HepG2 (cell line): ENCODE measurements at regions not wholly inside any gene's neighbourhood (a gene's known extent, or its start where the extent isn't known, plus 50 kb on each side); places are given as distances from the start of the nearest gene placed in this dataset.

Experiments
- ATAC-seq: fragments of 200-7000 bp; cut with Tn5 transposase; 3 replicates; pipeline ENCODE4 v1.9.1; 2020; ENCODE audit warnings: mild to moderate bottlenecking, moderate library complexity
- BruUV-seq: library from RNA; stranded (reverse); fragments of 400-500 nt; replicated peaks from 2 replicates; lab custom pipeline; 2021; lab: Mats Ljungman, UMichigan
- CTCF ChIA-PET: fragments of 300-600 bp; formaldehyde crosslinking; extraction: SDS; loops from one replicate; lab custom pipeline; 2021; ENCODE audit warnings: low total read pairs, inconsistent platforms, low intra/inter-chr PET ratio; lab: Yijun Ruan, JAX
- POLR2A ChIA-PET: fragments of 350-600 bp; sonication (Branson Sonifier 250); formaldehyde crosslinking; loops from one replicate; lab custom pipeline; 2020; ENCODE audit warnings: antibody characterized with exemption, inconsistent platforms; lab: Yijun Ruan, JAX
- DNase-seq: peaks from one replicate; pipeline ENCODE4 v3.0.0-alpha.2; 2015; ENCODE audit warnings: low spot score
- FAIRE-seq: peaks from 3 replicates; lab custom pipeline; 2011; peaks lifted over from hg19 to GRCh38; lab: Jason Lieb, UNC
- H2AFZ ChIP-seq: one replicate; pipeline ENCODE4 v1.6.1; 2011; ENCODE audit warnings: low read length, inconsistent platforms
- H3K27ac ChIP-seq: fragments of 300-600 bp; 3 replicates; pipeline ENCODE4 v1.8.0; 2011; ENCODE audit warnings: mixed run types, mild to moderate bottlenecking, mixed read lengths, low read length, inconsistent platforms; ENCODE audit not compliant: insufficient read depth; ENCODE audit errors: extremely low read length
- H3K27me3 ChIP-seq, 2 experiments: fragments of 200-600 bp in 1 of 2; 2 replicates in 1 of 2; 3 replicates in 1 of 2; pipeline versions ENCODE4 v1.6.0 to v1.8.0; 2011; ENCODE audit warnings: low read length in 2 of 2, mild to moderate bottlenecking in 2 of 2, moderate library complexity in 2 of 2, inconsistent platforms in 1 of 2; ENCODE audit not compliant: insufficient read depth in 2 of 2, control insufficient read depth in 1 of 2
- H3K36me3 ChIP-seq, 2 experiments: fragments of 200-600 bp in 1 of 2; replicated peaks in 1 of 2; 2 replicates in 1 of 2; 3 replicates in 1 of 2; pipeline versions ENCODE4 v1.5.1 to v1.8.0; 2011; ENCODE audit warnings: low read length in 2 of 2, inconsistent platforms in 1 of 2; ENCODE audit not compliant: insufficient read depth in 2 of 2, control insufficient read depth in 1 of 2
- H3K4me1 ChIP-seq: 2 replicates; pipeline ENCODE4 v1.5.1; 2012; ENCODE audit warnings: low read length, inconsistent platforms; ENCODE audit not compliant: insufficient read depth
- H3K4me2 ChIP-seq: 2 replicates; pipeline ENCODE4 v1.6.0; 2011; ENCODE audit warnings: low read depth, low read length, inconsistent platforms
- H3K4me3 ChIP-seq, 3 experiments: fragments of 200-600 bp in 1 of 3; sonication (generic), shearing (Covaris generic) in 1 of 3; replicated peaks in 1 of 3; 2 replicates each; pipeline ENCODE4 v1.5.1; 2011 to 2016; ENCODE audit warnings: low read length in 3 of 3, inconsistent platforms in 2 of 3, low read depth in 2 of 3, mild to moderate bottlenecking in 2 of 3, control low read depth in 1 of 3, mixed read lengths in 1 of 3; ENCODE audit not compliant: insufficient read depth in 1 of 3
- H3K79me2 ChIP-seq: one replicate; pipeline ENCODE4 v1.6.1; 2011; ENCODE audit warnings: low read length, inconsistent platforms; ENCODE audit not compliant: insufficient read depth
- H3K9ac ChIP-seq: 2 replicates; pipeline ENCODE4 v1.6.0; 2011; ENCODE audit warnings: mild to moderate bottlenecking, low read depth, low read length, inconsistent platforms; ENCODE audit not compliant: insufficient read depth
- H3K9me3 ChIP-seq: 2 replicates; pipeline ENCODE4 v1.5.1; 2012; ENCODE audit warnings: mild to moderate bottlenecking, low read length
- H4K20me1 ChIP-seq: 2 replicates; pipeline ENCODE4 v1.6.0; 2011; ENCODE audit warnings: inconsistent platforms, mild to moderate bottlenecking, low read length, moderate library complexity; ENCODE audit not compliant: insufficient read depth
- KDM4B ChIP-seq: sonication (generic); formaldehyde crosslinking; IDR thresholded peaks from 2 replicates; pipeline ENCODE4 v1.4.0; 2020; ENCODE audit warnings: missing genetic modification reagents
- LRRFIP1 ChIP-seq: sonication (generic); formaldehyde crosslinking; conservative IDR thresholded peaks from 2 replicates; pipeline ENCODE4 v1.4.0; 2020; ENCODE audit warnings: missing genetic modification reagents
- PBX3 ChIP-seq: sonication (generic); formaldehyde crosslinking; IDR thresholded peaks from 2 replicates; pipeline ENCODE4 v1.8.1; 2023; ENCODE audit warnings: missing genetic modification reagents, inconsistent platforms, borderline replicate concordance
- SNAPC5 ChIP-seq: sonication (generic); formaldehyde crosslinking; IDR thresholded peaks from 2 replicates; pipeline ENCODE4 v1.8.1; 2023; ENCODE audit warnings: mild to moderate bottlenecking, missing genetic modification reagents, borderline replicate concordance
- ZFP36L1 ChIP-seq: sonication (generic); formaldehyde crosslinking; IDR thresholded peaks from 2 replicates; pipeline ENCODE4 v1.8.0; 2022; ENCODE audit warnings: mild to moderate bottlenecking, missing genetic modification reagents, moderate library complexity
- ZNF432 ChIP-seq: sonication (generic); formaldehyde crosslinking; IDR thresholded peaks from 2 replicates; pipeline ENCODE4 v1.5.0; 2020; ENCODE audit warnings: missing genetic modification reagents, mild to moderate bottlenecking, borderline replicate concordance
- WGBS: methylation state at CpG from one replicate; pipeline ENCODE4 v1.1.6; 2017; ENCODE audit warnings: low lambda C conversion rate; 5-methylcytosine and 5-hydroxymethylcytosine counted together
- in situ Hi-C: cut with HindIII; loops from 2 replicates; pipeline ENCODE4 v1.10.0; 2017; ENCODE audit warnings: low pct_unique_long_range_greater_than_20kb; ENCODE audit not compliant: extremely low pct_ligation_motif_present
- intact Hi-C: fragments of 100-400 bp; cut with micrococcal nuclease; formaldehyde crosslinking; loops from one replicate; pipeline ENCODE4 v1.10.0; 2022; ENCODE audit not compliant: unreplicated experiment

- TF ChIP-seq LRRFIP1, result no peak
- TF ChIP-seq SNAPC5 (CRISPR knock-in tag), result no peak
These were observed 117.2 kb upstream of the RGMB start (continued) for GRCh38 chr5:98656125-98656795.

GRCh38 chr5:98656796-98657195 lies 116.7 kb upstream of the RGMB start:
- no peak overlapping the region for H3K4me3 ChIP-seq
- POLR2A ChIA-PET, result no interaction called here
- no peaks in the 10 kb centered on the region for H3K4me1 ChIP-seq
- H3K36me3 ChIP-seq, result no peaks in the 10 kb centered on the region
- no peaks in the 10 kb centered on the region for H4K20me1 ChIP-seq
- H2AFZ ChIP-seq, result no peak overlapping the region
- H3K27me3 ChIP-seq, result no peaks in the 10 kb centered on the region
- TF ChIP-seq KDM4B (CRISPR knock-in tag) (no peak), PBX3 (CRISPR knock-in tag) (no peak), ZNF432 (CRISPR knock-in tag) (no peak), ZFP36L1 (CRISPR knock-in tag) (no peak)
- CTCF ChIA-PET, result no interaction called here
- in situ Hi-C loops, result no loop called here
- FAIRE-seq (no peak), DNase-seq (no peak), ATAC-seq (no peak)
- H3K27ac ChIP-seq, result no peak overlapping the region
- intact Hi-C loops, result no loop called here
- H3K79me2 ChIP-seq, result no peaks in the 10 kb centered on the region
- H3K9me3 ChIP-seq, result no peaks in the 10 kb centered on the region
- no peak overlapping the region for H3K4me2 ChIP-seq
- 89% methylated on average over 1 of the region's 1 CpG for WGBS
- no TSS peak for BruUV-seq
- H3K9ac ChIP-seq, result no peak overlapping the region
